HepG2 (cell line): ENCODE measurements at regions not wholly inside any gene's neighbourhood (a gene's known extent, or its start where the extent isn't known, plus 50 kb on each side); places are given as distances from the start of the nearest gene placed in this dataset.

Source experiments
- ATAC-seq: fragments of 200-7000 bp; cut with Tn5 transposase; 3 replicates; pipeline ENCODE4 v1.9.1; 2020; ENCODE audit warnings: mild to moderate bottlenecking, moderate library complexity
- BruUV-seq: library from RNA; stranded (reverse); fragments of 400-500 nt; replicated peaks from 2 replicates; lab custom pipeline; 2021; lab: Mats Ljungman, UMichigan
- CTCF ChIA-PET: fragments of 300-600 bp; formaldehyde crosslinking; extraction: SDS; loops from one replicate; lab custom pipeline; 2021; ENCODE audit warnings: low total read pairs, inconsistent platforms, low intra/inter-chr PET ratio; lab: Yijun Ruan, JAX
- POLR2A ChIA-PET: fragments of 350-600 bp; sonication (Branson Sonifier 250); formaldehyde crosslinking; loops from one replicate; lab custom pipeline; 2020; ENCODE audit warnings: antibody characterized with exemption, inconsistent platforms; lab: Yijun Ruan, JAX
- DNase-seq: peaks from one replicate; pipeline ENCODE4 v3.0.0-alpha.2; 2015; ENCODE audit warnings: low spot score
- FAIRE-seq: peaks from 3 replicates; lab custom pipeline; 2011; peaks lifted over from hg19 to GRCh38; lab: Jason Lieb, UNC
- H2AFZ ChIP-seq: one replicate; pipeline ENCODE4 v1.6.1; 2011; ENCODE audit warnings: low read length, inconsistent platforms
- H3K27ac ChIP-seq: fragments of 300-600 bp; 3 replicates; pipeline ENCODE4 v1.8.0; 2011; ENCODE audit warnings: mixed run types, mild to moderate bottlenecking, mixed read lengths, low read length, inconsistent platforms; ENCODE audit not compliant: insufficient read depth; ENCODE audit errors: extremely low read length
- H3K27me3 ChIP-seq, 2 experiments: fragments of 200-600 bp in 1 of 2; 2 replicates in 1 of 2; 3 replicates in 1 of 2; pipeline versions ENCODE4 v1.6.0 to v1.8.0; 2011; ENCODE audit warnings: low read length in 2 of 2, mild to moderate bottlenecking in 2 of 2, moderate library complexity in 2 of 2, inconsistent platforms in 1 of 2; ENCODE audit not compliant: insufficient read depth in 2 of 2, control insufficient read depth in 1 of 2
- H3K36me3 ChIP-seq, 2 experiments: fragments of 200-600 bp in 1 of 2; replicated peaks in 1 of 2; 2 replicates in 1 of 2; 3 replicates in 1 of 2; pipeline versions ENCODE4 v1.5.1 to v1.8.0; 2011; ENCODE audit warnings: low read length in 2 of 2, inconsistent platforms in 1 of 2; ENCODE audit not compliant: insufficient read depth in 2 of 2, control insufficient read depth in 1 of 2
- H3K4me1 ChIP-seq: 2 replicates; pipeline ENCODE4 v1.5.1; 2012; ENCODE audit warnings: low read length, inconsistent platforms; ENCODE audit not compliant: insufficient read depth
- H3K4me2 ChIP-seq: 2 replicates; pipeline ENCODE4 v1.6.0; 2011; ENCODE audit warnings: low read depth, low read length, inconsistent platforms
- H3K4me3 ChIP-seq, 3 experiments: fragments of 200-600 bp in 1 of 3; sonication (generic), shearing (Covaris generic) in 1 of 3; replicated peaks in 1 of 3; 2 replicates each; pipeline ENCODE4 v1.5.1; 2011 to 2016; ENCODE audit warnings: low read length in 3 of 3, inconsistent platforms in 2 of 3, low read depth in 2 of 3, mild to moderate bottlenecking in 2 of 3, control low read depth in 1 of 3, mixed read lengths in 1 of 3; ENCODE audit not compliant: insufficient read depth in 1 of 3
- H3K79me2 ChIP-seq: one replicate; pipeline ENCODE4 v1.6.1; 2011; ENCODE audit warnings: low read length, inconsistent platforms; ENCODE audit not compliant: insufficient read depth
- H3K9ac ChIP-seq: 2 replicates; pipeline ENCODE4 v1.6.0; 2011; ENCODE audit warnings: mild to moderate bottlenecking, low read depth, low read length, inconsistent platforms; ENCODE audit not compliant: insufficient read depth
- H3K9me3 ChIP-seq: 2 replicates; pipeline ENCODE4 v1.5.1; 2012; ENCODE audit warnings: mild to moderate bottlenecking, low read length
- H4K20me1 ChIP-seq: 2 replicates; pipeline ENCODE4 v1.6.0; 2011; ENCODE audit warnings: inconsistent platforms, mild to moderate bottlenecking, low read length, moderate library complexity; ENCODE audit not compliant: insufficient read depth
- ATF7-NPFF ChIP-seq: sonication (generic); formaldehyde crosslinking; IDR thresholded peaks from 2 replicates; pipeline ENCODE4 v1.8.1; 2023; ENCODE audit warnings: mild to moderate bottlenecking, low read depth, missing genetic modification reagents, moderate library complexity
- CBFB ChIP-seq: sonication (generic); formaldehyde crosslinking; IDR thresholded peaks from 2 replicates; pipeline ENCODE4 v1.4.0; 2020; ENCODE audit warnings: missing genetic modification reagents
- DMAP1 ChIP-seq: IDR thresholded peaks from 2 replicates; pipeline ENCODE4 v1.6.1; 2016
- FOXJ3 ChIP-seq: sonication (generic); formaldehyde crosslinking; IDR thresholded peaks from 2 replicates; pipeline ENCODE4 v1.4.0; 2020; ENCODE audit warnings: missing genetic modification reagents, mild to moderate bottlenecking, borderline replicate concordance
- ISL2 ChIP-seq: sonication (generic); formaldehyde crosslinking; IDR thresholded peaks from 2 replicates; pipeline ENCODE4 v1.5.0; 2020; ENCODE audit warnings: missing genetic modification reagents
- MATR3 ChIP-seq: sonication (generic); formaldehyde crosslinking; IDR thresholded peaks from 2 replicates; pipeline ENCODE4 v1.4.0; 2020; ENCODE audit warnings: missing genetic modification reagents
- SOX13 ChIP-seq, 3 experiments: fragments of 450-650 bp in 1 of 3; sonication (generic) in 1 of 3; formaldehyde crosslinking in 1 of 3; IDR thresholded peaks in 2 of 3; conservative IDR thresholded peaks in 1 of 3; 2 replicates each; pipeline versions ENCODE4 v1.5.0 to v1.6.1; 2016 to 2020; ENCODE audit warnings: antibody characterized with exemption in 1 of 3, mild to moderate bottlenecking in 1 of 3, missing compliant biosample characterization in 1 of 3, missing genetic modification reagents in 1 of 3, moderate library complexity in 1 of 3
- YEATS2 ChIP-seq: sonication (generic); formaldehyde crosslinking; IDR thresholded peaks from 2 replicates; pipeline ENCODE4 v1.4.0; 2020; ENCODE audit warnings: missing genetic modification reagents, borderline replicate concordance
- ZFP36 ChIP-seq: fragments of 150-350 bp; IDR thresholded peaks from 2 replicates; pipeline ENCODE4 v1.6.1; 2018; ENCODE audit warnings: borderline replicate concordance, low read length, low read depth; ENCODE audit not compliant: partially characterized antibody
- WGBS: methylation state at CpG from one replicate; pipeline ENCODE4 v1.1.6; 2017; ENCODE audit warnings: low lambda C conversion rate; 5-methylcytosine and 5-hydroxymethylcytosine counted together
- in situ Hi-C: cut with HindIII; loops from 2 replicates; pipeline ENCODE4 v1.10.0; 2017; ENCODE audit warnings: low pct_unique_long_range_greater_than_20kb; ENCODE audit not compliant: extremely low pct_ligation_motif_present
- intact Hi-C: fragments of 100-400 bp; cut with micrococcal nuclease; formaldehyde crosslinking; loops from one replicate; pipeline ENCODE4 v1.10.0; 2022; ENCODE audit not compliant: unreplicated experiment
- TF ChIP-seq, protein P1 (sequence below): IDR thresholded peaks from 2 replicates; pipeline ENCODE4 v1.6.1; 2016; ENCODE audit warnings: missing compliant biosample characterization, missing genetic modification reagents, borderline replicate concordance

DNA sequence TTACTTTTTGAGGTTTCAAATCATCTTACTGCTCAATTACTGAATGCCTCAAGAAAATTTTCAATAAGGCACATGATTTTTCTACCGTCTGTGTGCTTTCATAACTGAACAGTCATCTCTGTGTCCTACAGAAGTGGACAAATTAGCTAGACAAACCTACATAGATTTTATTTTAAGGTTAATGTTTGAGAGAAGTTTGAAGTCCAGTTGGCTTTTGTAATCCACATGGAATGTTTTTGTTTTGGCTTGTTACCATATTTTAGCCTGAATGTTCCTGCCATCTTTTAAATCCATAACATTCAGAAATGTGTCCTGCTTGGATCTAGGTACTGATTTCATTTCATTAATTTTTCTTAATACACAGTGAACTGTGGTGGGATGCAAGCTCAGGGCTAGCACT is 730.1 kb downstream of the IGSF11 start:
- no peak for ATAC-seq

DNA sequence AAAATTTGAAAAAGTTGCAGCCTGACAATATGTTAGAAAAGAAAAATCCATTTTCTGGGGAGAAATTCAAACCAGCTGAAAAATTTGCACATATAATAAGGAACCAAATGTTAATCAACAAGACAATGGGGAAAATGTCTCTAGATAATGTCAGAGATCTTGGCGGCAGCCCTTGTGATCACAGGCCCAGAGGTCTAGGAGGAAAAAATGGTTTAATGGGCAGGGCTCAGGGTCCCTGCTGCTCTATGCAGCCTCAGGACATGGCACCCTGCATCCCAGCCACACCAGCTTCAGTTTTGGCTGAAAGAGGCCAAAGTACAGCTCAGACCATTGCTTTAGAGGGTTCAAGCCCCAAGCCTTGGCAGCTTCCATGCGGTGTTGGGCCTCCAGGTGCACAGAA is 701.9 kb downstream of the IGSF11 start:
- Histone ChIP-seq H3K9ac (no peak overlapping the region), H3K79me2 (no peaks in the 10 kb centered on the region), H3K4me2 (no peak overlapping the region), H4K20me1 (no peaks in the 10 kb centered on the region), H2AFZ (no peak overlapping the region), H3K4me3 (no peak overlapping the region), H3K9me3 (peaks cover 58% of the 10 kb centered on the region), H3K36me3 (no peaks in the 10 kb centered on the region), H3K4me1 (no peaks in the 10 kb centered on the region), H3K27me3 (no peaks in the 10 kb centered on the region), H3K27ac (no peak overlapping the region)
- BruUV-seq: no TSS peak
- FAIRE-seq: no peak
- intact Hi-C loops (no loop called here), in situ Hi-C loops (no loop called here)
- POLR2A ChIA-PET: no interaction called here
- DNase-seq: no peak
- 100% methylated on average over 1 of the region's 2 CpGs for WGBS
- peak; percentile 46 for TF ChIP-seq ZFP36
- TF ChIP-seq MATR3: no peak
- no peak for ATAC-seq
- CTCF ChIA-PET: no interaction called here

More for the DNA sequence above, 730.1 kb downstream of the IGSF11 start:
- in situ Hi-C loops: no loop called here
- CTCF ChIA-PET: no interaction called here
- no peaks in the 10 kb centered on the region for H3K27me3 ChIP-seq
- no peak overlapping the region for H2AFZ ChIP-seq
- H3K4me2 ChIP-seq: no peak overlapping the region
- FAIRE-seq: no peak
- WGBS: 5% methylated on average over 1 of the region's 1 CpG
- POLR2A ChIA-PET: no interaction called here
- TF ChIP-seq DMAP1 (CRISPR knock-in tag) (no peak), ATF7-NPFF (no peak), YEATS2 (no peak), FOXJ3 (CRISPR knock-in tag) (no peak), ISL2 (CRISPR knock-in tag) (no peak), CBFB (CRISPR knock-in tag) (no peak), SOX13 (IDR thresholded peaks at IDR 0.05) (no peak), SOX13 (CRISPR knock-in tag; conservative IDR thresholded peaks at IDR 0.05 in 1 of 2, IDR thresholded peaks at IDR 0.05 in 1 of 2) (no peak)
- TF ChIP-seq, protein P1, sequence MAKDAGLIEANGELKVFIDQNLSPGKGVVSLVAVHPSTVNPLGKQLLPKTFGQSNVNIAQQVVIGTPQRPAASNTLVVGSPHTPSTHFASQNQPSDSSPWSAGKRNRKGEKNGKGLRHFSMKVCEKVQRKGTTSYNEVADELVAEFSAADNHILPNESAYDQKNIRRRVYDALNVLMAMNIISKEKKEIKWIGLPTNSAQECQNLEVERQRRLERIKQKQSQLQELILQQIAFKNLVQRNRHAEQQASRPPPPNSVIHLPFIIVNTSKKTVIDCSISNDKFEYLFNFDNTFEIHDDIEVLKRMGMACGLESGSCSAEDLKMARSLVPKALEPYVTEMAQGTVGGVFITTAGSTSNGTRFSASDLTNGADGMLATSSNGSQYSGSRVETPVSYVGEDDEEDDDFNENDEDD (CRISPR knock-in tag): no peak
- no peaks in the 10 kb centered on the region for H3K36me3 ChIP-seq
- H3K79me2 ChIP-seq: no peaks in the 10 kb centered on the region
- peaks cover 20% of the 10 kb centered on the region for H3K9me3 ChIP-seq
- no peak overlapping the region for H3K4me3 ChIP-seq
- DNase-seq: peak; percentile 7
- no TSS peak for BruUV-seq
- intact Hi-C loops: no loop called here
- no peak overlapping the region for H3K27ac ChIP-seq
- no peak overlapping the region for H3K9ac ChIP-seq
- no peaks in the 10 kb centered on the region for H3K4me1 ChIP-seq
- no peaks in the 10 kb centered on the region for H4K20me1 ChIP-seq
